ENCODE measurements at regions not wholly inside any gene's neighbourhood (a gene's known extent, or its start where the extent isn't known, plus 50 kb on each side); places are given as distances from the start of the nearest gene placed in this dataset.

- DNase-seq (ENCODE audit: low read depth, low spot score), result no peak
Measured at GRCh38 chrX:7223271-7223670, 75.3 kb upstream of the PUDP start.

- DNase-seq (ENCODE audit: low read depth, low spot score), result no peak
Measured at GRCh38 chrX:7220121-7220520, 72.2 kb upstream of the PUDP start.

- no peak for DNase-seq (ENCODE audit: low read depth, low spot score)
Measured at GRCh38 chrX:7219153-7219705, 71.3 kb upstream of the PUDP start.

- DNase-seq (ENCODE audit: low read depth, low spot score), result no peak
Measured at GRCh38 chrX:7218321-7219152, 70.6 kb upstream of the PUDP start.

DNA sequence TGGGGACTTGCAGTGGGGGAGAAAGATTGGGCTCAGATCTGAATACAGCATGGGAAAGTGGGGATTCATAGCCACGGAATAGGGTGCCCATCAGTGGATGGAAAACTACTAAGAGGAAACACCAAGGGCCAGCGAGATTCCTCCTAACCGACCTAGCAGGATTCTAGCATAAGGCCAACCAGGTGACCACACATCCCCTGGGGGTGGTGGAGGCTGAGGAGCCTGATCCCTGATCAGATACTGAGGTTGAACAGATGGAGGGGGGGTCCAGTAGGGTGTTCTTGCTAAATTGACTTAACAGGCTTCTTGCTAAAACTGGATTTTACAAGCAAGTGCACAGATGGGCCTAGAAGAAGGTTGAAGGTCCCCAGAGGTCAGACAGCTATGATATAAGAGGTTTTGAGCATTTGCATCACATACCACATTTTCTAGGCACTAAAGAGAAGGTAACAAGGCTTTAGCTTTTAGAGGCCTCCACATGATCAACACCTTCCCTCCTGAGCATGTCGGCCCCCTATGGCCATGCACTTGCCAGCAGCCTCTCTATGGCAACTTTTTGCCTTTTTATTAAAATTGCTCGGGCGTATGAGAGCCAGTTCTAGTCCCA, 69.1 kb upstream of the PUDP start:
- no peak for DNase-seq (ENCODE audit: low read depth, low spot score)

GRCh38 chrX:7215842-7216241, 67.9 kb upstream of the PUDP start:
- no peak for DNase-seq (ENCODE audit: low read depth, low spot score)

GRCh38 chrX:7214251-7214650, 66.3 kb upstream of the PUDP start:
- no peak for DNase-seq (ENCODE audit: low read depth, low spot score)

GRCh38 chrX:7205037-7205577, 57.2 kb upstream of the PUDP start:
- no peak for DNase-seq (ENCODE audit: low read depth, low spot score)

GRCh38 chrX:7204619-7205018, 56.7 kb upstream of the PUDP start:
- no peak for DNase-seq (ENCODE audit: low read depth, low spot score)

GRCh38 chrX:7202206-7202605, 54.3 kb upstream of the PUDP start:
- DNase-seq (ENCODE audit: low read depth, low spot score), result no peak

- DNase-seq (ENCODE audit: low read depth, low spot score), result no peak
Measured at GRCh38 chrX:7201496-7201895, 53.5 kb upstream of the PUDP start.

- DNase-seq (ENCODE audit: low read depth, low spot score), result no peak
Measured at GRCh38 chrX:7198499-7198898, 50.5 kb upstream of the PUDP start.

Measured in brain pericyte (primary cell).